Right forelimb (tissue), 1 donor: ENCODE measurements at regions not wholly inside any gene's neighbourhood (a gene's known extent, or its start where the extent isn't known, plus 50 kb on each side); places are given as distances from the start of the nearest gene placed in this dataset.
"Not testable (repeated sequence)": the region's sequence is repeated elsewhere in the genome, so short reads cannot be mapped to it uniquely, and the experiment has no call there.

ENCODE experiments used
- DNase-seq: peaks from one replicate; pipeline ENCODE4 v3.0.0-alpha.2; 2018

- no peak for DNase-seq
These were observed 50.8 kb upstream of the CTNNA1 start for GRCh38 chr5:138702166-138703077.

- no peak for DNase-seq
These were observed 51.5 kb upstream of the CTNNA1 start for GRCh38 chr5:138701678-138702077.

GRCh38 chr5:138700581-138701362, 52.5 kb upstream of the CTNNA1 start:
- no peak for DNase-seq

- no peak for DNase-seq
These were observed 53.7 kb upstream of the CTNNA1 start for GRCh38 chr5:138699482-138699881.

GRCh38 chr5:138698713-138699112, 54.5 kb upstream of the CTNNA1 start:
- no peak for DNase-seq

- no peak for DNase-seq
These were observed 55.4 kb upstream of the CTNNA1 start for GRCh38 chr5:138697720-138698360.

- DNase-seq: no peak
These were observed 56.7 kb upstream of the CTNNA1 start for GRCh38 chr5:138696501-138696900.

GRCh38 chr5:138695781-138696180, 57.4 kb upstream of the CTNNA1 start:
- DNase-seq: no peak

GRCh38 chr5:138694146-138694545, 59.1 kb upstream of the CTNNA1 start:
- no peak for DNase-seq

- DNase-seq: no peak
These were observed 60.9 kb upstream of the CTNNA1 start for GRCh38 chr5:138692370-138692769.

- no peak for DNase-seq
These were observed 66.6 kb upstream of the CTNNA1 start for GRCh38 chr5:138686668-138687067.

GRCh38 chr5:138685193-138685745, 68.0 kb upstream of the CTNNA1 start:
- no peak for DNase-seq

GRCh38 chr5:138682462-138682861, 70.8 kb upstream of the CTNNA1 start:
- DNase-seq: not testable (repeated sequence)

GRCh38 chr5:138678826-138679225, 74.4 kb upstream of the CTNNA1 start:
- DNase-seq: not testable (repeated sequence)

GRCh38 chr5:138677782-138678181, 75.4 kb upstream of the CTNNA1 start:
- no peak for DNase-seq

GRCh38 chr5:138676556-138677193, 76.5 kb upstream of the CTNNA1 start:
- DNase-seq: no peak

GRCh38 chr5:138676002-138676401, 77.2 kb upstream of the CTNNA1 start:
- DNase-seq: no peak

- DNase-seq: no peak
These were observed 84.5 kb upstream of the CTNNA1 start for GRCh38 chr5:138668451-138669380.

GRCh38 chr5:138667782-138668331, 85.4 kb upstream of the CTNNA1 start:
- not testable (repeated sequence) for DNase-seq

GRCh38 chr5:138666226-138666742, 86.9 kb upstream of the CTNNA1 start:
- DNase-seq: no peak

GRCh38 chr5:138665261-138665660, 88.0 kb upstream of the CTNNA1 start:
- no peak for DNase-seq
